ENCODE measurements at regions not wholly inside any gene's neighbourhood (a gene's known extent, or its start where the extent isn't known, plus 50 kb on each side); places are given as distances from the start of the nearest gene placed in this dataset.

DNA sequence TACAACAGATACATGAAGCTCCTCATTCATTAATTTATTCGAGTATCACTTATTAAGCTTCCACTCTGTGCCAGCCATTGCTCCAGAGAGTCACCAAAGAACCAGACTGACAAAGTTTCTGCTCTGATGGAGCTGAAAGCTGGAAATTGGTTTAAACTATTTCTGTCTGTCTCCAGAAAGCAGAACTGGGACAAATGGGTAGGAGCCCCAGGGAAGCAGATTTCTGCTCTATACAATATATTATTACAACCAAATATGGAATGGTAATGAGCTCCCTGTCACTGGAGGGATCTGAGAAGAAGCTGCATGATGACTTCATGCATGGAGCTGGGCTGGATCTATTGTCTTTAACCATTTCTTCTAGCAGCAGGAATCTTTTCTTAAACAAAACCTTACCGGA, 165.4 kb upstream of the ADO start:
- TF ChIP-seq, protein P1, sequence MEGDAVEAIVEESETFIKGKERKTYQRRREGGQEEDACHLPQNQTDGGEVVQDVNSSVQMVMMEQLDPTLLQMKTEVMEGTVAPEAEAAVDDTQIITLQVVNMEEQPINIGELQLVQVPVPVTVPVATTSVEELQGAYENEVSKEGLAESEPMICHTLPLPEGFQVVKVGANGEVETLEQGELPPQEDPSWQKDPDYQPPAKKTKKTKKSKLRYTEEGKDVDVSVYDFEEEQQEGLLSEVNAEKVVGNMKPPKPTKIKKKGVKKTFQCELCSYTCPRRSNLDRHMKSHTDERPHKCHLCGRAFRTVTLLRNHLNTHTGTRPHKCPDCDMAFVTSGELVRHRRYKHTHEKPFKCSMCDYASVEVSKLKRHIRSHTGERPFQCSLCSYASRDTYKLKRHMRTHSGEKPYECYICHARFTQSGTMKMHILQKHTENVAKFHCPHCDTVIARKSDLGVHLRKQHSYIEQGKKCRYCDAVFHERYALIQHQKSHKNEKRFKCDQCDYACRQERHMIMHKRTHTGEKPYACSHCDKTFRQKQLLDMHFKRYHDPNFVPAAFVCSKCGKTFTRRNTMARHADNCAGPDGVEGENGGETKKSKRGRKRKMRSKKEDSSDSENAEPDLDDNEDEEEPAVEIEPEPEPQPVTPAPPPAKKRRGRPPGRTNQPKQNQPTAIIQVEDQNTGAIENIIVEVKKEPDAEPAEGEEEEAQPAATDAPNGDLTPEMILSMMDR (IDR thresholded peaks at IDR 0.05) = no peak
- no peak for TF ChIP-seq POLR2A (IDR thresholded peaks at IDR 0.05)

Measured in tibial nerve (tissue), 3 donors.